A549 (cell line): ENCODE measurements at regions not wholly inside any gene's neighbourhood (a gene's known extent, or its start where the extent isn't known, plus 50 kb on each side); places are given as distances from the start of the nearest gene placed in this dataset.

Source experiments
- BHLHE40 ChIP-seq: IDR thresholded peaks from 2 replicates; pipeline ENCODE4 v1.6.1; 2012; ENCODE audit warnings: low read depth, low read length, inconsistent platforms
- CEBPB ChIP-seq, 2 experiments: fragments of >200 bp in 1 of 2; sonication (Bioruptor Twin) in 1 of 2; formaldehyde crosslinking in 1 of 2; IDR thresholded peaks; 2 replicates each; pipeline ENCODE4 v1.6.1; 2012 to 2016
- CHD4 ChIP-seq: fragments of 200-600 bp; sonication (generic); IDR thresholded peaks from 2 replicates; pipeline ENCODE4 v1.6.1; 2016; ENCODE audit warnings: antibody characterized with exemption, mild to moderate bottlenecking, borderline replicate concordance
- CTCF ChIP-seq: fragments of >200 bp; sonication (Bioruptor Twin); formaldehyde crosslinking; IDR thresholded peaks from 3 replicates; pipeline ENCODE4 v1.5.1; 2016
- FOSB ChIP-seq: fragments of 250-450 bp; sonication (Bioruptor Pico); IDR thresholded peaks from 2 replicates; pipeline ENCODE4 v1.5.0; 2020; ENCODE audit warnings: mild to moderate bottlenecking, moderate library complexity
- FOSL2 ChIP-seq, 2 experiments: fragments of 450-650 bp in 1 of 2; fragments of >200 bp in 1 of 2; sonication (Bioruptor Twin) in 1 of 2; formaldehyde crosslinking; IDR thresholded peaks; 2 replicates each; pipeline versions ENCODE4 v1.5.0 to v1.6.1; 2016 to 2020; ENCODE audit warnings: mild to moderate bottlenecking in 1 of 2, moderate library complexity in 1 of 2
- MAZ ChIP-seq: fragments of 150-350 bp; IDR thresholded peaks from 2 replicates; pipeline ENCODE4 v1.6.1; 2014; ENCODE audit warnings: antibody characterized with exemption, low read depth, low read length, borderline replicate concordance
- MYC ChIP-seq: IDR thresholded peaks from 2 replicates; pipeline ENCODE4 v1.6.1; 2012; ENCODE audit warnings: mild to moderate bottlenecking, inconsistent platforms, low read length, improper control_type of control experiment, borderline replicate concordance
- POLR2A ChIP-seq: IDR thresholded peaks from 2 replicates; pipeline ENCODE4 v1.6.1; 2012; ENCODE audit warnings: mild to moderate bottlenecking, low read length
- RCOR1 ChIP-seq: fragments of 150-350 bp; IDR thresholded peaks from 2 replicates; pipeline ENCODE4 v1.6.1; 2014; ENCODE audit warnings: antibody characterized with exemption, low read length, low read depth
- SMC3 ChIP-seq: fragments of >200 bp; sonication (Bioruptor Twin); formaldehyde crosslinking; IDR thresholded peaks from 3 replicates; pipeline ENCODE4 v1.6.1; 2018; ENCODE audit warnings: inconsistent platforms
- ZC3H11A ChIP-seq: fragments of 450-650 bp; IDR thresholded peaks from 2 replicates; pipeline ENCODE4 v1.6.1; 2014; ENCODE audit warnings: antibody characterized with exemption, mild to moderate bottlenecking
- TF ChIP-seq, protein P1 (sequence below): IDR thresholded peaks from 2 replicates; pipeline ENCODE4 v1.6.1; 2012

- no peak for TF ChIP-seq CTCF
- TF ChIP-seq MYC, result no peak
- no peak for TF ChIP-seq SMC3
- TF ChIP-seq BHLHE40, result no peak
- TF ChIP-seq MAZ, result no peak
- TF ChIP-seq CHD4, result no peak
- no peak for TF ChIP-seq RCOR1
- TF ChIP-seq, protein P1, sequence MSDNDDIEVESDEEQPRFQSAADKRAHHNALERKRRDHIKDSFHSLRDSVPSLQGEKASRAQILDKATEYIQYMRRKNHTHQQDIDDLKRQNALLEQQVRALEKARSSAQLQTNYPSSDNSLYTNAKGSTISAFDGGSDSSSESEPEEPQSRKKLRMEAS, result no peak
- no peak for TF ChIP-seq FOSL2 (IDR thresholded peaks at IDR 0.05)
- no peak for TF ChIP-seq FOSL2 (CRISPR knock-in tag; IDR thresholded peaks at IDR 0.05)
- no peak for TF ChIP-seq POLR2A
- no peak for TF ChIP-seq CEBPB (IDR thresholded peaks at IDR 0.05)
- no peak for TF ChIP-seq FOSB (CRISPR knock-in tag)
- no peak for TF ChIP-seq ZC3H11A
These were observed 74.4 kb downstream of the SOX11 start for GRCh38 chr2:5766561-5766960.
